OCI-LY7 (cell line): ENCODE measurements at regions not wholly inside any gene's neighbourhood (a gene's known extent, or its start where the extent isn't known, plus 50 kb on each side); places are given as distances from the start of the nearest gene placed in this dataset.

Source experiments
- BruUV-seq: library from RNA; stranded (reverse); fragments of 400-500 nt; replicated peaks from 2 replicates; lab custom pipeline; 2021; lab: Mats Ljungman, UMichigan
- CTCF ChIA-PET: fragments of 300-600 bp; sonication (Branson Sonifier 250); formaldehyde crosslinking; loops from one replicate; lab custom pipeline; 2022; ENCODE audit warnings: antibody characterized with exemption; ENCODE audit not compliant: unreplicated experiment; lab: Charles Lee
- POLR2A ChIA-PET: fragments of 300-600 bp; sonication (Branson Sonifier 250); formaldehyde crosslinking; loops from one replicate; lab custom pipeline; 2022; ENCODE audit warnings: antibody characterized with exemption; lab: Charles Lee
- DNase-seq: peaks from one replicate; pipeline ENCODE4 v3.0.0-alpha.2; 2015; ENCODE audit warnings: low spot score
- H2AFZ ChIP-seq: fragments of 200-600 bp; sonication (generic), shearing (Covaris generic); 2 replicates; pipeline ENCODE4 v1.6.1; 2014; ENCODE audit warnings: mild to moderate bottlenecking, antibody characterized with exemption, low read length, moderate library complexity
- H3K27ac ChIP-seq: fragments of 200-600 bp; sonication (generic); 2 replicates; pipeline ENCODE4 v1.5.1; 2014; ENCODE audit warnings: mixed run types, low read depth, mild to moderate bottlenecking, moderate library complexity, low read length, inconsistent platforms; ENCODE audit not compliant: poor library complexity, severe bottlenecking
- H3K36me3 ChIP-seq: fragments of 200-600 bp; sonication (generic); 2 replicates; pipeline ENCODE4 v1.6.1; 2014; ENCODE audit warnings: mild to moderate bottlenecking, antibody characterized with exemption, low read length, moderate library complexity, mixed read lengths; ENCODE audit not compliant: insufficient read depth
- H3K4me1 ChIP-seq: fragments of 200-600 bp; sonication (generic); 2 replicates; pipeline ENCODE4 v1.5.1; 2014; ENCODE audit warnings: mild to moderate bottlenecking, low read length; ENCODE audit not compliant: insufficient read depth, poor library complexity, severe bottlenecking
- H3K4me2 ChIP-seq: fragments of 200-600 bp; sonication (generic); 2 replicates; pipeline ENCODE4 v1.6.1; 2014; ENCODE audit warnings: mild to moderate bottlenecking, low read length
- H3K4me3 ChIP-seq: fragments of 200-600 bp; sonication (generic); 2 replicates; pipeline ENCODE4 v1.5.1; 2014; ENCODE audit warnings: mild to moderate bottlenecking, low read depth, low read length; ENCODE audit not compliant: poor library complexity, severe bottlenecking
- H3K79me2 ChIP-seq: fragments of 200-600 bp; sonication (generic); 2 replicates; pipeline ENCODE4 v1.6.1; 2016; ENCODE audit warnings: low read depth, mild to moderate bottlenecking, low read length, moderate library complexity, mixed read lengths; ENCODE audit not compliant: insufficient read depth
- H3K9me2 ChIP-seq: fragments of 200-600 bp; sonication (generic); 2 replicates; pipeline ENCODE4 v1.6.1; 2016; ENCODE audit warnings: mild to moderate bottlenecking, low read length, mixed read lengths; ENCODE audit not compliant: insufficient read depth
- H3K9me3 ChIP-seq: fragments of 200-600 bp; sonication (generic); 2 replicates; pipeline ENCODE4 v1.6.1; 2014; ENCODE audit warnings: mild to moderate bottlenecking, mixed run types, low read length, mixed read lengths
- H4K20me1 ChIP-seq: fragments of 200-600 bp; sonication (generic); 2 replicates; pipeline ENCODE4 v1.6.1; 2014; ENCODE audit warnings: mild to moderate bottlenecking, antibody characterized with exemption, low read length, moderate library complexity, mixed read lengths; ENCODE audit not compliant: insufficient read depth
- EZH2phosphoT487 ChIP-seq: fragments of 200-600 bp; sonication (generic); IDR thresholded peaks from 2 replicates; pipeline ENCODE4 v1.6.1; 2018; ENCODE audit warnings: low read depth, borderline replicate concordance, mild to moderate bottlenecking, mixed run types, antibody characterized with exemption, low read length, moderate library complexity, mixed read lengths
- intact Hi-C: fragments of 100-400 bp; cut with micrococcal nuclease; formaldehyde crosslinking; loops from one replicate; pipeline ENCODE4 v1.10.0; 2022; ENCODE audit not compliant: unreplicated experiment
- TF ChIP-seq, protein P1 (sequence below): fragments of 200-600 bp; sonication (generic); conservative IDR thresholded peaks from 2 replicates; pipeline ENCODE4 v1.5.1; 2014; ENCODE audit warnings: mild to moderate bottlenecking, antibody characterized with exemption, low read length, moderate library complexity, mixed read lengths

DNA sequence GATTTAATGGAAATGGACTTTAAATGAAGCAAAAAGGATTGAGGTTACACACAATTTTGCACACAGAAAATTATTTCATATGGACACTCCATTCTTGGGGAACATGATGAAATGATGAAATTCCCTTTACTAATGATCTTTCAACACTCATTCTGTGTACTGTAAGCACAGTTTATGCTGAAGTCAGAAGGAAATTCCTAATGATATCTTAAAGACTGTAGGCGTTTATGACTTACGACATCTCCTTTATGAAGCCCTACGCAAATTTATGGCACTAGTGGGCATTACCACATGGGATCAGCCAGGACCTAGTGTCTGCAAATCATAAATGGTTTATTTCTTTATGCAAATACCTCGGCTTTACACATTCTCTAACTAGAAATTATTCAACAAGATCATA, 97.9 kb upstream of the SOX5 start:
- POLR2A ChIA-PET: no interaction called here

DNA sequence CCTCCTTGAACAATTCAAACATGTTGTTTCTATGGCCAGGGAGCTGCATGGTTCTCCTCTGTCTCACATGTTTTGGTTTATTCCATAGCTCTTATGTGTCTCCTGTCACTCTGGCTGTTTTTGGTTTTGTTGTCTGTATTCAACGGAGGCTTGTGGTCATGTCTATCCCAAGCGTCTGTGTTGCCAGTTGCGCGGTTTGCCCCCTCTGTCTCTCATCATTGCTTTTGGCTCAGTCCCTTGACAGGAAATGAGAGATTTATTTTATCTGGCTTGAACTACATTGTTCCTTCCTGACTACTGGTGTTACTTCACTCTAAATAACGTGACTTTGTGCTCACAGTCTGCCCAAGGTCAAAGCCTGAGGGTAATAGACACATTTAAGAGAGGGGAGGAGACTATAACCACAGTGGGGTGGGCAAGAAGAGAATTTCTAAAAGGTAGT, 96.4 kb upstream of the SOX5 start:
- Histone ChIP-seq H2AFZ (no peak overlapping the region), H3K4me1 (no peaks in the 10 kb centered on the region), H3K9me3 (no peaks in the 10 kb centered on the region), H3K4me2 (no peak overlapping the region), H4K20me1 (no peaks in the 10 kb centered on the region), H3K27ac (no peak overlapping the region), H3K79me2 (no peaks in the 10 kb centered on the region), H3K9me2 (no peaks in the 10 kb centered on the region), H3K4me3 (no peak overlapping the region), H3K36me3 (no peaks in the 10 kb centered on the region)
- DNase-seq: no peak
- ChIA-PET CTCF (no interaction called here), POLR2A (interaction anchor here (0.5 to 0.6 kb wide), 3 partner anchors 37 to 131 kb away, joined by 3 to 4 read pairs (median 3); no protein-coding TSS in a partner anchor)
- no TSS peak for BruUV-seq
- intact Hi-C loops: no loop called here
- TF ChIP-seq, protein P1, sequence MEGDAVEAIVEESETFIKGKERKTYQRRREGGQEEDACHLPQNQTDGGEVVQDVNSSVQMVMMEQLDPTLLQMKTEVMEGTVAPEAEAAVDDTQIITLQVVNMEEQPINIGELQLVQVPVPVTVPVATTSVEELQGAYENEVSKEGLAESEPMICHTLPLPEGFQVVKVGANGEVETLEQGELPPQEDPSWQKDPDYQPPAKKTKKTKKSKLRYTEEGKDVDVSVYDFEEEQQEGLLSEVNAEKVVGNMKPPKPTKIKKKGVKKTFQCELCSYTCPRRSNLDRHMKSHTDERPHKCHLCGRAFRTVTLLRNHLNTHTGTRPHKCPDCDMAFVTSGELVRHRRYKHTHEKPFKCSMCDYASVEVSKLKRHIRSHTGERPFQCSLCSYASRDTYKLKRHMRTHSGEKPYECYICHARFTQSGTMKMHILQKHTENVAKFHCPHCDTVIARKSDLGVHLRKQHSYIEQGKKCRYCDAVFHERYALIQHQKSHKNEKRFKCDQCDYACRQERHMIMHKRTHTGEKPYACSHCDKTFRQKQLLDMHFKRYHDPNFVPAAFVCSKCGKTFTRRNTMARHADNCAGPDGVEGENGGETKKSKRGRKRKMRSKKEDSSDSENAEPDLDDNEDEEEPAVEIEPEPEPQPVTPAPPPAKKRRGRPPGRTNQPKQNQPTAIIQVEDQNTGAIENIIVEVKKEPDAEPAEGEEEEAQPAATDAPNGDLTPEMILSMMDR: no peak
- no peak for TF ChIP-seq EZH2phosphoT487

More for the DNA sequence above, 97.9 kb upstream of the SOX5 start:
- Histone ChIP-seq H3K79me2 (no peaks in the 10 kb centered on the region), H4K20me1 (no peaks in the 10 kb centered on the region), H3K4me1 (no peaks in the 10 kb centered on the region), H3K36me3 (no peaks in the 10 kb centered on the region), H3K27ac (no peak overlapping the region), H3K4me3 (no peak overlapping the region), H3K4me2 (no peak overlapping the region), H2AFZ (no peak overlapping the region), H3K9me2 (no peaks in the 10 kb centered on the region), H3K9me3 (no peaks in the 10 kb centered on the region)
- intact Hi-C loops: no loop called here
- TF ChIP-seq EZH2phosphoT487: no peak
- TF ChIP-seq, protein P1: no peak
- CTCF ChIA-PET: no interaction called here
- no peak for DNase-seq
- no TSS peak for BruUV-seq

DNA sequence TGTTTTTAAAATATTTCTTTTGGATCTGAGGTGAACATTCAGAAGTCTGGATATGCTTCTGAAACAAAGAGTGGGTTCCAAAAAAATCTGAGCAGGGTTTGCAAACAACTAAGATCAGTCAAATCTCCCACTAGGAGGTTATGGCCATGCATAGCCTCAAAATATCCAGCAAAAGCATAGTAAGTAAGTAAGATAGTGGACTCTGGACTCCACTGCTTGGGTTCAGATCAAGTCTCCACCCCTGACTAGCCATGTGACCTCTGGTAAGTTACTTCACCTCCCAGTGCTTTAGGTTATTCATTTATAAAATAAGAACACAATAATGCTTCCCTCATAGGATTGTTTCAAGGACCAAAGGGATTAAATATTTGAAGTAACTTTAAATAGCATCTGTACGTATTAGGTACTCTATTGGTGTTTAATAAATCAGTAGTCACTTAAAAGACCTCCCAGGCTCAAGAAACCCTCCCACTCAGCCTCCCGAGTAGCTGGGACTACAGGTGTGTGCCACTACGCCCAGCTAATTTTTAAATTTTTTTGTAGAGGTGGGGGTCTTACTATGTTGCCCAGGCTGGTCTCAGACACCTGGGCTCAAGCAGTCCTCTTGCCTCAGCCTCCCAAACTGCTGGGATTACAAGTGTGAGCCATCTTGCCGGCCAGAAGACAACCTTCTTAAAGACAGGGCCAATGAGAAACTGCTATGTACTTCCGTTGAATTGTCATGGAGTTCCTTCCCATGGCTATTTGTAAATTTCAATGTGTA, 95.7 kb upstream of the SOX5 start:
- Histone ChIP-seq H2AFZ (no peak overlapping the region), H3K4me3 (no peak overlapping the region), H3K27ac (no peak overlapping the region), H4K20me1 (no peaks in the 10 kb centered on the region), H3K36me3 (no peaks in the 10 kb centered on the region), H3K9me3 (no peaks in the 10 kb centered on the region), H3K4me2 (no peak overlapping the region), H3K9me2 (no peaks in the 10 kb centered on the region), H3K79me2 (no peaks in the 10 kb centered on the region), H3K4me1 (no peaks in the 10 kb centered on the region)
- no peak for DNase-seq
- no peak for TF ChIP-seq EZH2phosphoT487
- TF ChIP-seq, protein P1: no peak
- CTCF ChIA-PET: no interaction called here
- intact Hi-C loops: no loop called here
- POLR2A ChIA-PET: interaction anchor here (0.5 kb wide), 1 partner anchor 131 kb away, joined by 3 read pairs; no protein-coding TSS in a partner anchor
- BruUV-seq: no TSS peak
